Activated T-cell treated with anti-CD3 and anti-CD28 coated beads, Interleukin-2, amount 50 U/mL, for 24 hours (primary cell): ENCODE measurements at regions not wholly inside any gene's neighbourhood (a gene's known extent, or its start where the extent isn't known, plus 50 kb on each side); places are given as distances from the start of the nearest gene placed in this dataset.

Source experiments
- DNase-seq: peaks from one replicate; pipeline ENCODE4 v3.0.0-alpha.2; 2020
- H3K27ac Mint-ChIP-seq: 2 replicates; pipeline ENCODE4 v1.8.0; 2020; ENCODE audit warnings: mild to moderate bottlenecking, mixed read lengths
- H3K27me3 Mint-ChIP-seq: 2 replicates; pipeline ENCODE4 v1.8.0; 2020; ENCODE audit warnings: mixed read lengths
- H3K36me3 Mint-ChIP-seq: 2 replicates; pipeline ENCODE4 v1.8.0; 2020; ENCODE audit warnings: low read depth, mixed read lengths
- H3K4me1 Mint-ChIP-seq: 2 replicates; pipeline ENCODE4 v1.8.0; 2020; ENCODE audit warnings: low read depth, mixed read lengths
- H3K4me3 Mint-ChIP-seq: 2 replicates; pipeline ENCODE4 v1.8.0; 2020; ENCODE audit warnings: mild to moderate bottlenecking, moderate library complexity, mixed read lengths
- H3K9me3 Mint-ChIP-seq: 2 replicates; pipeline ENCODE4 v1.8.0; 2020; ENCODE audit warnings: mixed read lengths

- peaks cover 8% of the 10 kb centered on the region for H3K27me3 Mint-ChIP-seq
- no peaks in the 10 kb centered on the region for H3K9me3 Mint-ChIP-seq
- no peak for DNase-seq
- no peak overlapping the region for H3K4me3 Mint-ChIP-seq
- H3K36me3 Mint-ChIP-seq: no peaks in the 10 kb centered on the region
- no peak overlapping the region for H3K27ac Mint-ChIP-seq
- H3K4me1 Mint-ChIP-seq: no peaks in the 10 kb centered on the region
These were observed 332.9 kb upstream of the SHH start for GRCh38 chr7:156145184-156145583.

- H3K9me3 Mint-ChIP-seq: no peaks in the 10 kb centered on the region
These were observed 331.4 kb upstream of the SHH start for GRCh38 chr7:156143683-156144082.

DNA sequence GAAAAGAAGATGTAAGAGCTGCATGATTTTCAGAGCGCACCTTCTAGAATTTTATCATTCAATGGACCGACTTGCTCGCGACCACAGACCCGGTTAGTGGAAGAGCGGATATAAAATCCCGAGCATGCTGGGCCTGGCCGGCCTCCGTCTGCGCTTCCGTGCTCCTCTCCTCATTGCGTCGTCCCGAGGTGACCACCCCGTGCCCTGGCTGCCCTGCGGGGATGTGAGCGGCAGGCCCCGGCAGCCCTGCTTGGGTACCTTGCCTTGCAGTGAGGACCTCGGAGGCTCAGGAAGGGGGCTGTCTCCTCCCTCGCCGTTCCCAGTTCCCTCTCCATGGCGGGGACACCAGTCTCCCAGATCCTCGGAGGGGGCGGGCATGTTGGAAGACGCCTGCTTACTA, 330.9 kb upstream of the SHH start:
- Mint-ChIP-seq H3K4me1 (no peaks in the 10 kb centered on the region), H3K9me3 (no peaks in the 10 kb centered on the region), H3K27me3 (peaks cover 8% of the 10 kb centered on the region), H3K4me3 (no peak overlapping the region), H3K27ac (no peak overlapping the region), H3K36me3 (no peaks in the 10 kb centered on the region)
- no peak for DNase-seq

More at GRCh38 chr7:156143683-156144082, 331.4 kb upstream of the SHH start:
- H3K27me3 Mint-ChIP-seq: peaks cover 8% of the 10 kb centered on the region
- no peak overlapping the region for H3K4me3 Mint-ChIP-seq
- H3K36me3 Mint-ChIP-seq: no peaks in the 10 kb centered on the region
- H3K27ac Mint-ChIP-seq: no peak overlapping the region
- H3K4me1 Mint-ChIP-seq: no peaks in the 10 kb centered on the region
- no peak for DNase-seq

DNA sequence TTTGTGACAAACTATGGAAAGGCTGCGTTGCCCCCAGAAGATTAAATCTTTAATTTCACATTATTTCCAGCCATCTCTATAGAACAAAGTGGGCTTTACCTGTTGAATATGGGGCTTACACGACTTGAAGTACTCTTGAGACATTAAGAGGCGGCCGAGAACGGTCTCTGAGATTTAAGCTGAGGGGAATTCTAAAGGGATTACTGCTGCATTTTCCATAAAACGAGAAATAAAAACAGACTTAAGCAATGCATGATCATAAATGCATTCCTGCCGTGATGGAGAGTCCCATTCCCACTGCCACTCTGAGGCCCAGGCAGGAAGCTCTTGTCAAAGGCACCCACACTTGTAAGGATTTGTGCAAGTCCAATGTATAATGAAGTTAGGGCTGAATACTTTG, 329.7 kb upstream of the SHH start:
- Mint-ChIP-seq H3K4me1 (no peaks in the 10 kb centered on the region), H3K9me3 (no peaks in the 10 kb centered on the region), H3K27me3 (peaks cover 8% of the 10 kb centered on the region), H3K36me3 (no peaks in the 10 kb centered on the region), H3K27ac (no peak overlapping the region), H3K4me3 (no peak overlapping the region)
- DNase-seq: no peak

GRCh38 chr7:156140896-156141295, 328.6 kb upstream of the SHH start:
- Mint-ChIP-seq H3K36me3 (no peaks in the 10 kb centered on the region), H3K27me3 (peaks cover 14% of the 10 kb centered on the region), H3K27ac (no peak overlapping the region), H3K4me3 (no peak overlapping the region), H3K4me1 (no peaks in the 10 kb centered on the region), H3K9me3 (no peaks in the 10 kb centered on the region)
- DNase-seq: no peak

DNA sequence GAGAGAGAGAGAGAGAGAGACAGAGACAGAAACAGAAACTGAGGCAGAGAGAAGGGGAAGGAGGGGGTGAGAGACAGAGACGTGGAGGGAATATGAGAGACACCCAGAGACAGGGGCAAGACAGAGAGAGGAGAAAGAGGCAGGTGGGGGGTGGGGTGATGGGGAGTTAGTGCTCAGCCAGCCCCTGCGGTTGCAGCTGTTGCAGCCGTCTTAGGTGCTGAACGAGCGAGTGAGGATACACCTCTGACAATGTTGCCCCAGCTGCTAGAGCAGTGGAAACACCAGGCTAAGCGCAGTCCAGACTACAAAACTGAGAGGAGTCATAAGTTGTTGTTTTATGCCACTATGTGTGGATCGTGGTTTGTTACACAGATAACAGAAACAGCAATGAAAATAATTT, 328.2 kb upstream of the SHH start:
- Mint-ChIP-seq H3K27ac (no peak overlapping the region), H3K9me3 (no peaks in the 10 kb centered on the region), H3K27me3 (peaks cover 17% of the 10 kb centered on the region), H3K4me1 (no peaks in the 10 kb centered on the region), H3K36me3 (no peaks in the 10 kb centered on the region), H3K4me3 (no peak overlapping the region)
- DNase-seq: no peak

GRCh38 chr7:156139633-156140032, 327.4 kb upstream of the SHH start:
- no peak overlapping the region for H3K27ac Mint-ChIP-seq
- peaks cover 16% of the 10 kb centered on the region for H3K27me3 Mint-ChIP-seq
- no peaks in the 10 kb centered on the region for H3K9me3 Mint-ChIP-seq
- DNase-seq: no peak
- H3K4me1 Mint-ChIP-seq: no peaks in the 10 kb centered on the region
- H3K4me3 Mint-ChIP-seq: no peak overlapping the region
- H3K36me3 Mint-ChIP-seq: no peaks in the 10 kb centered on the region

DNA sequence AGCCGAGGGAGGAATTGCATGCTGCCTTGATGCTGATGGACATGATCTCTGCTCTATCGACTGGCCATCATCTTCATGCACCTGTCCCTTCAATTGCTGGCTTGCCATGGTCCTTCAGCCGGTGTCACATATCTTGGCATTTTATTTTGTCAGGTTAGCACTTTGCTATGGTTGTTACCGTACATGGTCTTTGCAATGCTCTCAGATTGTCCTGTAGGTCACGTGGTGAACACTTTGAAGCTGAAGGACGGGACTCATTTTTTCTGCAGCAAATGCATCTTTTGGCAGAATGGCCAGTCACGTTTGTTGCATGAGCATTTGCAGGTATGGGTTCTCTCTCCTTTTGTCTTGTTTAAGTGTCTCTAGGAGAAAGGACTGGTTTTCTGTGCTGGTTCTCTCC, 326.8 kb upstream of the SHH start:
- no peaks in the 10 kb centered on the region for H3K4me1 Mint-ChIP-seq
- H3K27ac Mint-ChIP-seq: no peak overlapping the region
- no peak overlapping the region for H3K4me3 Mint-ChIP-seq
- no peaks in the 10 kb centered on the region for H3K9me3 Mint-ChIP-seq
- H3K36me3 Mint-ChIP-seq: no peaks in the 10 kb centered on the region
- peaks cover 11% of the 10 kb centered on the region for H3K27me3 Mint-ChIP-seq
- no peak for DNase-seq

GRCh38 chr7:156131881-156132280, 319.6 kb upstream of the SHH start:
- Mint-ChIP-seq H3K36me3 (no peaks in the 10 kb centered on the region), H3K27me3 (peaks cover 9% of the 10 kb centered on the region), H3K4me1 (no peaks in the 10 kb centered on the region), H3K9me3 (no peaks in the 10 kb centered on the region), H3K27ac (no peak overlapping the region), H3K4me3 (no peak overlapping the region)
- no peak for DNase-seq

DNA sequence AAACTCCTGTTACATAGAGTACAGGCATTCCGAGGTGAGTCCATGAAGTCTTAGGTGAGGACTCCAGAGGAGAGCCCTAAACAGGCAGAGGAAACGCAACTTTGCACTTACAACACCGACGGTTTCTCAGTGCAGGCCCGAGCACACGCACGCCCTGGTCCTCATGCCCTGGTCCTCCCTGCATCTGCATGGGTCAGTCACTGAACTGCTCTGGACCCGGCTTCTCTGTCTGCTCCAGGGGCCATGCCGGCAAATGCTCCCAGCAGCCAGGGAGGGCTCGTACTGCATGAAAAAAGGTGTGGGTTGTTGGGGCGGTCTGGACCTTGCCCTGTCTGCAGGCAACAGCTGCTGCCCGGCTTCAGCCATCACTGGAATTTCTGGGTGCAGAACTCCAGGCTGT, 317.3 kb upstream of the SHH start:
- Mint-ChIP-seq H3K9me3 (no peaks in the 10 kb centered on the region), H3K36me3 (no peaks in the 10 kb centered on the region), H3K4me3 (no peak overlapping the region), H3K4me1 (no peaks in the 10 kb centered on the region), H3K27ac (no peak overlapping the region), H3K27me3 (no peaks in the 10 kb centered on the region)
- DNase-seq: no peak

DNA sequence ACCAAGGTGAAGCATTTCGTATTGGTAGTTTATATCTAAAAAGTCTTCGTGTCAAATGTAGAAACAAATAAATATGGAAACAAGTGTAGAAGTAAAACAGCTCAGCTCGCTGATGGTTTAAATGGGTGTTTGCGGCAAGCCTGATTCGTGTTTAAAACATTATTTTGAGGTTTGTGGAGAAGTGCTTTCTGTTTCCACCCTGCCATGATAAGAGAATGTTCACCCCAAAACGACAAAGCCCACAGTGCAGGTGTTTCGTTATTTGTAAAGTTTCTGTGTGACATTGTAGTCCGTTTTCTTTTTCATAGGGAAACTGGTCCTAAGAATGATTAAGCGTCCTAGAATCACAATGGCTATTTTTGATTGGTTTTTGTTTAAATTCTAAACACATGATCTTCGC, 316.2 kb upstream of the SHH start:
- no peaks in the 10 kb centered on the region for H3K27me3 Mint-ChIP-seq
- H3K27ac Mint-ChIP-seq: no peak overlapping the region
- no peak overlapping the region for H3K4me3 Mint-ChIP-seq
- H3K4me1 Mint-ChIP-seq: no peaks in the 10 kb centered on the region
- no peak for DNase-seq
- no peaks in the 10 kb centered on the region for H3K36me3 Mint-ChIP-seq
- H3K9me3 Mint-ChIP-seq: no peaks in the 10 kb centered on the region

- no peak overlapping the region for H3K4me3 Mint-ChIP-seq
- H3K36me3 Mint-ChIP-seq: no peaks in the 10 kb centered on the region
- no peaks in the 10 kb centered on the region for H3K4me1 Mint-ChIP-seq
- H3K27ac Mint-ChIP-seq: no peak overlapping the region
- no peak for DNase-seq
- no peaks in the 10 kb centered on the region for H3K27me3 Mint-ChIP-seq
- no peaks in the 10 kb centered on the region for H3K9me3 Mint-ChIP-seq
These were observed 315.2 kb upstream of the SHH start for GRCh38 chr7:156127166-156128134.

- no peaks in the 10 kb centered on the region for H3K27me3 Mint-ChIP-seq
- H3K36me3 Mint-ChIP-seq: no peaks in the 10 kb centered on the region
- no peaks in the 10 kb centered on the region for H3K4me1 Mint-ChIP-seq
- H3K27ac Mint-ChIP-seq: no peak overlapping the region
- DNase-seq: no peak
- H3K4me3 Mint-ChIP-seq: no peak overlapping the region
- H3K9me3 Mint-ChIP-seq: no peaks in the 10 kb centered on the region
These were observed 313.8 kb upstream of the SHH start for GRCh38 chr7:156125841-156126730.

DNA sequence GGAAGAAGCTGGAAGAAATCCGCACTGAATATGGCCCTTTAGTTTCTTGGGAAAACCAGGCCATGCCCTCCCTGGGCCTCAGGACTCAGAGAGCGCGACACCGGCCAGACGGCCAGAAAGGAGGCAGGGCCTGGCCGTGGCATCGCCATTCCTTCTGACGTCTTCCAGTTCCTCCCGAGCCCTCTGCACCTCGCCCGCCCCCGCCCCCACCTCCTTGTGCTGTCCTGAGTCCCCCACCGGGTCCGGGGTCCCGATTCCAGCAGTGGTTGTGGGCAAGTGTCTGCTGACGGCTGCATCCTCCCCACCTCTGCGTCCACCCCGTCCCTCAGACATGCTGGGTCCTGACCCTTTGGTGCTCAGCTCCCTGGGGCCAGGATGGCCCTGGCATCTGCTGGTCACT, 312.1 kb upstream of the SHH start:
- no peak overlapping the region for H3K4me3 Mint-ChIP-seq
- no peaks in the 10 kb centered on the region for H3K9me3 Mint-ChIP-seq
- DNase-seq: no peak
- H3K27me3 Mint-ChIP-seq: peaks cover 4% of the 10 kb centered on the region
- no peaks in the 10 kb centered on the region for H3K36me3 Mint-ChIP-seq
- H3K27ac Mint-ChIP-seq: no peak overlapping the region
- H3K4me1 Mint-ChIP-seq: no peaks in the 10 kb centered on the region

DNA sequence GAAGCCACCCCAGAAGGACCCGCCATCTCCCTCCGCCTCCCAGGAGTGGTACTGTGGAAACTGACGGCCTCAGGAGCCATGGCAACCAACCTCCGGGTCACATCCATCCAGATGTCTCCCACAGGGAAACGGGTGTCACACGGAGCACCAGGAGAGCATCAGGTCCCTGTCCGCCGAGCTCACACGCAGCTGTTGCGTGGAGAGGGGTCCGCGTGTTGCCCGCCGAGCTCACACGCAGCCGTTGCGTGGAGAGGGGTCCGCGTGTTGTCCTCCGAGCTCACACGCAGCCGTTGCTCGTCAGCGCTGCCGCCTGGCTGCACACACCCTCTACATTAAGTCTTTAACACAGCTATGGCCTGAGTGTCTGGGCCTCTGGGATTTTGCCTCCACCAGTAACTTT, 311.1 kb upstream of the SHH start:
- no peak overlapping the region for H3K4me3 Mint-ChIP-seq
- no peaks in the 10 kb centered on the region for H3K9me3 Mint-ChIP-seq
- DNase-seq: no peak
- peaks cover 4% of the 10 kb centered on the region for H3K27me3 Mint-ChIP-seq
- no peaks in the 10 kb centered on the region for H3K4me1 Mint-ChIP-seq
- H3K36me3 Mint-ChIP-seq: no peaks in the 10 kb centered on the region
- H3K27ac Mint-ChIP-seq: no peak overlapping the region
